ENCODE measurements at regions not wholly inside any gene's neighbourhood (a gene's known extent, or its start where the extent isn't known, plus 50 kb on each side); places are given as distances from the start of the nearest gene placed in this dataset.

DNA sequence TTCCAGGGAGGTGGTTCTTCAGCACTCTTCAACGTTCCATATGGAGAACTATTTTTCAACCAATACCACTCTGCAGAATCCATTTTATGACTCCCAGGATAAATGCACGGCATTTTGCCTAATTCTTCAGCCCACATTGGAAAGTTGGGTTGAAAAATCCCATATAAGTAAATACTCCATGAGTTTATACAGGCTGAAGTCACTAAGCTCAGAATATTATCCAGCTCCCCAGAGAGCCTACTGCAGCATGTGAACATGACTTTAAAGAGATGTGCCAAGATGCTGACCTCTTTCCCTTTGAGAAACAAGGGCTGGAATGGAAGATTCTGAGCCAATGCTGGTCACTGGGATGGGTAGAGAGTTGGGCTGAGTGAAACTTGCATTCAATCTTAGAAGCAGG lies 111.9 kb upstream of the SLIT3 start:
- TF ChIP-seq, protein P1, sequence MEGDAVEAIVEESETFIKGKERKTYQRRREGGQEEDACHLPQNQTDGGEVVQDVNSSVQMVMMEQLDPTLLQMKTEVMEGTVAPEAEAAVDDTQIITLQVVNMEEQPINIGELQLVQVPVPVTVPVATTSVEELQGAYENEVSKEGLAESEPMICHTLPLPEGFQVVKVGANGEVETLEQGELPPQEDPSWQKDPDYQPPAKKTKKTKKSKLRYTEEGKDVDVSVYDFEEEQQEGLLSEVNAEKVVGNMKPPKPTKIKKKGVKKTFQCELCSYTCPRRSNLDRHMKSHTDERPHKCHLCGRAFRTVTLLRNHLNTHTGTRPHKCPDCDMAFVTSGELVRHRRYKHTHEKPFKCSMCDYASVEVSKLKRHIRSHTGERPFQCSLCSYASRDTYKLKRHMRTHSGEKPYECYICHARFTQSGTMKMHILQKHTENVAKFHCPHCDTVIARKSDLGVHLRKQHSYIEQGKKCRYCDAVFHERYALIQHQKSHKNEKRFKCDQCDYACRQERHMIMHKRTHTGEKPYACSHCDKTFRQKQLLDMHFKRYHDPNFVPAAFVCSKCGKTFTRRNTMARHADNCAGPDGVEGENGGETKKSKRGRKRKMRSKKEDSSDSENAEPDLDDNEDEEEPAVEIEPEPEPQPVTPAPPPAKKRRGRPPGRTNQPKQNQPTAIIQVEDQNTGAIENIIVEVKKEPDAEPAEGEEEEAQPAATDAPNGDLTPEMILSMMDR (IDR thresholded peaks at IDR 0.05; ENCODE audit: poor library complexity): no peak
- TF ChIP-seq EZH2phosphoT487 (IDR thresholded peaks at IDR 0.05; ENCODE audit: low read depth, severe bottlenecking, unreplicated experiment) (no peak), EZH2 (IDR thresholded peaks at IDR 0.05; ENCODE audit: borderline replicate concordance) (no peak)
